ENCODE measurements at regions not wholly inside any gene's neighbourhood (a gene's known extent, or its start where the extent isn't known, plus 50 kb on each side); places are given as distances from the start of the nearest gene placed in this dataset.

GRCh38 chr5:31048282-31049270, 144.9 kb upstream of the CDH6 start:
- no peak for DNase-seq (ENCODE audit: low read depth)

DNA sequence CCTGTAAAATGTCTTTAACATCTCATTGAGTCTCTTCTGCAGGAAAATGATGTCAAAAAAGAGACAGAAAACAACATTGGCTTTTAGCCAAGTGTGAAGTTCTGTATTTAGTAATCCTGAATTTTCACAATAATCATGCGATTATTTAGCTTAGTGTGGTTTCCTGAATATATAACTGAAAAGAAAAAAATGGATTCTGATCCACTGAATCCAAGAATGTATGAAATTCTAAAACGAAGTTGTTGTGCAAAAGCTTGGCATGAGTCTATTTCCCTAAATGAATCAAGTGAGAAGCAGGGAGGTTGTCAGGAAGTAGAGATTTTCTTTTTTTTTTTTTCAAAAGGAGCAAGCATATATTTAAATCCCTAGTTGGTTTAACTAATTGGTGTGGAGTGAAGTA, 145.9 kb upstream of the CDH6 start:
- no peak for DNase-seq (ENCODE audit: low read depth)

DNA sequence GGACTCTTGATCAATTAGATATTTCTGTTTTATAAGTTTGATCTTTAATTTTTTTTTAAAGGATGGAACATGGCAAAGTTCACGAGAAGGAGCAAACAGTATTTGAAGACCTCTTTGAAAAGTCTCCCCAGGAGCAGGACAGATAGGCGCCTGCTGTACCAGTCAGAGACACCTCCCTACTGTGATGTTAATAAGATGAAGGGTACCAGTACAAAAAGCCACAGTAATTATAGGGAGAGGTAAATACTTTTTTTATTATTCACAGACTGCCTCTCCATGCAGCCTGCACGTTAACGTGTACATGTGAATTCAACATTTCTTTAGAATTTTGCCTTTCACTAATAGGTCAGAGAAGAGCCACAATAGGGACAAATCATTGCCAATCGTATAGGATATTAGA, 146.5 kb upstream of the CDH6 start:
- DNase-seq (ENCODE audit: low read depth), result no peak

GRCh38 chr5:31036411-31036810, 157.1 kb upstream of the CDH6 start:
- peak; percentile 58 for DNase-seq (ENCODE audit: low read depth)

GRCh38 chr5:31033295-31033694, 160.2 kb upstream of the CDH6 start:
- DNase-seq (ENCODE audit: low read depth), result no peak

DNA sequence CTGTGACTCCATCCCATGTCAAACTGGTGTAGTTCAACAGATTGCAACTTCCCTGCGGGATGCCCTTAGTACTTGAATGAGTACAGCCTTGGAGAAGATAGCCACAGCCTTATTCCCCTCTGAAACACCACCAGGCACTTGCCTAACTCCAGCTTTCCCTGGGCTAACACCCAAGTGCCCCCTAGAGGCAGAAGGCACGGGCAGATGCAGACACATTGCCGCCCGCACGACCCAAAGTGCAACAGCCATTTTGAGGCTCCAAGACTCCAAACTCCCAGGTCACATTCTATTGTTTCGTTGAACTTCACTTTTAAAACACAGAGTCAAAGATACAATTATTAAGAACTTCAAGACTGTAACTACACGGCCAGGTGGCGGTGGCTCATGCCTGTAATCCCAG, 163.6 kb upstream of the CDH6 start:
- DNase-seq (ENCODE audit: low read depth), result no peak

- no peak for DNase-seq (ENCODE audit: low read depth)
Observed at GRCh38 chr5:31027721-31028120, 165.8 kb upstream of the CDH6 start.

DNA sequence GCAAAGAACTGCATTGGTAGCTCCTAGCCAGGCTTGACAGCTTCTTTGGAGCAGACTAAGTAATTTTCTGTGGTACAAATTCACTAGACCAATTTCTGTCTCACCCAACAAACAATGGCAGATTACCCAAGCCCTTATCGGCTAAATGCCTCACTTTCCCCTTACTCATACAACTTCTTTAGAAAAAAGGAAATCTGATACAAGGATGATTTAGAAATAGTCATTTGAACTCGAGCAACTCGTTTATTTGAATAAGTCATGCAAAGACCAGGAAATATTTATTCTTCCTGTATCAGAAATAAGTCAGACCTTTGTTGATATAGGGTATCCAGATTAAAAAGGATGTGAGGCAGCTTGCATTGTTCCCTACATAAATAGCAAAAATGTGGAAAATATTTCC, 170.4 kb upstream of the CDH6 start:
- peak; percentile 30 for DNase-seq (ENCODE audit: low read depth)

GRCh38 chr5:31021181-31021624, 172.3 kb upstream of the CDH6 start:
- peak; percentile 41 for DNase-seq (ENCODE audit: low read depth)

- no peak for DNase-seq (ENCODE audit: low read depth)
Observed at GRCh38 chr5:31008231-31008630, 185.3 kb upstream of the CDH6 start.

- DNase-seq (ENCODE audit: low read depth), result no peak
Observed at GRCh38 chr5:31007672-31008071, 185.8 kb upstream of the CDH6 start.

DNA sequence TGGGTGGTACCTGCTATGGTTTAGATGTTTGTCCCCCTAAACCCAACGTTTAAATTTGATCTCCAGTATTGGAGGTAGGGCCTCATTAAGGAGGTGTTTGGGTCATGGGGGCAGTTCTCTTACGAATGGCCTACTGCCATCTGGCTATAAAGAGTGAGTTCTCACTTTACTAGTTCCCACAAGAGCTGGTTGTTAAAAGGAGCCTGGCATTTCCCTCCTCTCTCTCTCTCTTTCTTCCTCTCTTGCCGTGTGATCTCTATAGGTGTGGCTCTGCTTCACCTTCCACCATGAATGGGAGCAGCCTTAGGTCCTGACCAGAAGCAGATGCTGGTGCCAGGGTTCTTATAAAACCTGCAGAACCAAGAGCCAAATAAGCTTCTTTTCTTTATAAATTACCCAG, 193.2 kb upstream of the CDH6 start:
- DNase-seq (ENCODE audit: low read depth), result no peak

- no peak for DNase-seq (ENCODE audit: low read depth)
Observed at GRCh38 chr5:30997681-30998080, 195.8 kb upstream of the CDH6 start.

GRCh38 chr5:30994902-30995301, 198.6 kb upstream of the CDH6 start:
- DNase-seq (ENCODE audit: low read depth), result no peak

DNA sequence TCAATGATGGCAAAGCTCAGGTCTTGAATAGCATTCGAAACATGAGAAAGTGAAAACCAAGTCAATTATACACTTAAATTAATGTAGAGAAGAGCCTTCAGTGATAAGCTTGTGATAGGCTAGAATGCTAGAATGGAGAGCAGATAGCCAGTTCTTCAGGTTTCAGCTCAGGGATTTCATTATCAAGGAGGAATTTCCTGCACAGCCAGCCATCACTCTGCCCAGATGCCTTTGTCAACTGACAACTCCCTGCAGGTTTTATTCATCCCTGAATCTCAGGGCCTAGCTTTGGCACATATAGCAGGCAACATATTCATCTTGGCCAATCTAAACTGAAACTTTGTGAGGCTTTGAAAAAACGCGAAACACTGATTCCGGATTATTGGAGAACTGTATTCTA, 199.3 kb upstream of the CDH6 start:
- no peak for DNase-seq (ENCODE audit: low read depth)

GRCh38 chr5:30991462-30991861, 202.0 kb upstream of the CDH6 start:
- no peak for DNase-seq (ENCODE audit: low read depth)

- no peak for DNase-seq (ENCODE audit: low read depth)
Observed at GRCh38 chr5:30981576-30981975, 211.9 kb upstream of the CDH6 start.

GRCh38 chr5:30968971-30969370, 224.5 kb upstream of the CDH6 start:
- DNase-seq (ENCODE audit: low read depth), result no peak

DNA sequence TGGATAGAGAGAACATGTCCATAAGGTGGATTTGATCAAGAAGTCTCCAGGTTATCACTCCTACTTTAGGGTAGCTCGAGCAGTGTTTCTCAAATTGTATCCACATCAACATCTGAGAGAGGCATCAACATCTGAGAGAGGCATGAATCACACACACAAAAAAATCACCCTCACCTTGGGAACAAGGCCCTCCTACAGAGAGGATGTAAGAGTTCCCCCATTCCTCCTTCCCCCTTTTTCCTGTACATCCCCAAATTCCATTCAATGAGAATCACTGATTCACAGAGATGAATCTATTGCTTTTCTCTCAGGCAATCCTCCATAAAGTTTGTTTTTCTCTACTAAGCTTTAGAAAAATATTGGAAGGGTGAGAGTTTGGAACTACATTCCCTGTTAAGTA, 233.4 kb upstream of the CDH6 start:
- DNase-seq (ENCODE audit: low read depth), result peak; percentile 16

GRCh38 chr5:30959238-30959637, 234.2 kb upstream of the CDH6 start:
- DNase-seq (ENCODE audit: low read depth), result peak; percentile 15

- DNase-seq (ENCODE audit: low read depth), result no peak
Observed at GRCh38 chr5:30957591-30957990, 235.9 kb upstream of the CDH6 start.

- no peak for DNase-seq (ENCODE audit: low read depth)
Observed at GRCh38 chr5:30956251-30956650, 237.2 kb upstream of the CDH6 start.

- DNase-seq (ENCODE audit: low read depth), result no peak
Observed at GRCh38 chr5:30937070-30937469, 256.4 kb upstream of the CDH6 start.

DNA sequence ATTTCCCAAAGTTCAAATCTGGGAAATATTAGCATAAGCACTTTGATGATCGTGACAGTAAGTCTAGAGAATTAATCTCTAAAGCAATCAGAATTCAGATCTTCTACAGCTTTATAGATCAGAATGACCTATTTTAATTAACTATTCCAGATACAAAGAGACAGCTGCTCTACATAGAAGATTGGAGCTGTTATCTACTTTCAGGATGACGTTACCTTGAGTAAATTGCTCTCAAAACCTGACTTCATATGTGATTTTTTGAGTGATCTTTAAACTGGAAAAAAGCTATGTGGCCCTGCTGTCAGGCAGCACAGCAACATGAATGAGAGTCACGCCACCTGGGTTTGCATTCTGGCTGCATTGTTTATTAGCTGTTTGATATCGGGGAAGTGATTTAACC, 259.9 kb upstream of the CDH6 start:
- DNase-seq (ENCODE audit: low read depth), result no peak
